ENCODE measurements at regions not wholly inside any gene's neighbourhood (a gene's known extent, or its start where the extent isn't known, plus 50 kb on each side); places are given as distances from the start of the nearest gene placed in this dataset.

GRCh38 chr1:4023678-4024077, 123.6 kb upstream of the C1orf174 start:
- H3K27me3 ChIP-seq (ENCODE audit: control insufficient read depth, insufficient read depth, low read length): no peaks in the 10 kb centered on the region
- FAIRE-seq (no peak), DNase-seq (ENCODE audit: low read depth) (no peak)
- no peak overlapping the region for H3K4me3 ChIP-seq (ENCODE audit: low read depth, low read length)
- no peaks in the 10 kb centered on the region for H3K36me3 ChIP-seq (ENCODE audit: control insufficient read depth, insufficient read depth, low read length)
- no peak for TF ChIP-seq CTCF (IDR thresholded peaks at IDR 0.05; ENCODE audit: insufficient read depth, low read length, severe bottlenecking)

GRCh38 chr1:4024811-4025210, 124.7 kb upstream of the C1orf174 start:
- no peaks in the 10 kb centered on the region for H3K36me3 ChIP-seq (ENCODE audit: control insufficient read depth, insufficient read depth, low read length)
- TF ChIP-seq CTCF (IDR thresholded peaks at IDR 0.05; ENCODE audit: insufficient read depth, low read length, severe bottlenecking): no peak
- no peak for FAIRE-seq
- no peak for DNase-seq (ENCODE audit: low read depth)
- H3K4me3 ChIP-seq (ENCODE audit: low read depth, low read length): no peak overlapping the region
- no peaks in the 10 kb centered on the region for H3K27me3 ChIP-seq (ENCODE audit: control insufficient read depth, insufficient read depth, low read length)

GRCh38 chr1:4025752-4026151, 125.7 kb upstream of the C1orf174 start:
- Histone ChIP-seq H3K4me3 (ENCODE audit: low read depth, low read length) (no peak overlapping the region), H3K27me3 (ENCODE audit: control insufficient read depth, insufficient read depth, low read length) (no peaks in the 10 kb centered on the region), H3K36me3 (ENCODE audit: control insufficient read depth, insufficient read depth, low read length) (no peaks in the 10 kb centered on the region)
- FAIRE-seq (no peak), DNase-seq (ENCODE audit: low read depth) (no peak)
- TF ChIP-seq CTCF (IDR thresholded peaks at IDR 0.05; ENCODE audit: insufficient read depth, low read length, severe bottlenecking): no peak

- Histone ChIP-seq H3K27me3 (ENCODE audit: control insufficient read depth, insufficient read depth, low read length) (no peaks in the 10 kb centered on the region), H3K4me3 (ENCODE audit: low read depth, low read length) (no peak overlapping the region), H3K36me3 (ENCODE audit: control insufficient read depth, insufficient read depth, low read length) (no peaks in the 10 kb centered on the region)
- FAIRE-seq (no peak), DNase-seq (ENCODE audit: low read depth) (no peak)
- TF ChIP-seq CTCF (IDR thresholded peaks at IDR 0.05; ENCODE audit: insufficient read depth, low read length, severe bottlenecking): no peak
These were observed 126.9 kb upstream of the C1orf174 start for GRCh38 chr1:4027008-4027407.

- DNase-seq (ENCODE audit: low read depth) (no peak), FAIRE-seq (no peak)
- Histone ChIP-seq H3K4me3 (ENCODE audit: low read depth, low read length) (no peak overlapping the region), H3K27me3 (ENCODE audit: control insufficient read depth, insufficient read depth, low read length) (no peaks in the 10 kb centered on the region), H3K36me3 (ENCODE audit: control insufficient read depth, insufficient read depth, low read length) (no peaks in the 10 kb centered on the region)
- TF ChIP-seq CTCF (IDR thresholded peaks at IDR 0.05; ENCODE audit: insufficient read depth, low read length, severe bottlenecking): no peak
These were observed 127.5 kb upstream of the C1orf174 start for GRCh38 chr1:4027492-4028138.

- no peak for FAIRE-seq
- Histone ChIP-seq H3K4me3 (ENCODE audit: low read depth, low read length) (no peak overlapping the region), H3K36me3 (ENCODE audit: control insufficient read depth, insufficient read depth, low read length) (no peaks in the 10 kb centered on the region), H3K27me3 (ENCODE audit: control insufficient read depth, insufficient read depth, low read length) (no peaks in the 10 kb centered on the region)
- no peak for DNase-seq (ENCODE audit: low read depth)
- TF ChIP-seq CTCF (IDR thresholded peaks at IDR 0.05; ENCODE audit: insufficient read depth, low read length, severe bottlenecking): no peak
These were observed 128.0 kb upstream of the C1orf174 start for GRCh38 chr1:4028139-4028501.
